Vagina (tissue), 2 donors: ENCODE measurements at regions not wholly inside any gene's neighbourhood (a gene's known extent, or its start where the extent isn't known, plus 50 kb on each side); places are given as distances from the start of the nearest gene placed in this dataset.

Experiments used
- DNase-seq, 2 donors: peaks; one replicate each; pipeline ENCODE4 v3.0.0-alpha.2; 2017; ENCODE audit errors: extremely low spot score in 2 of 2
- H3K27ac ChIP-seq: fragments of 200-600 bp; sonication (generic); one replicate; pipeline ENCODE4 v1.5.1; 2019
- H3K27me3 ChIP-seq: fragments of 200-600 bp; sonication (generic); one replicate; pipeline ENCODE4 v1.5.1; 2019
- H3K36me3 ChIP-seq, 2 donors: fragments of 200-600 bp; sonication (generic); one replicate each; pipeline ENCODE4 v1.5.1; 2017 to 2019
- H3K4me1 ChIP-seq: fragments of 200-600 bp; sonication (generic); one replicate; pipeline ENCODE4 v1.5.1; 2019
- H3K4me3 ChIP-seq, 2 donors: fragments of 200-600 bp; sonication (generic); 1 replicate in 1 of 2; 2 replicates in 1 of 2; pipeline ENCODE4 v1.5.1; 2016 to 2019
- H3K9me3 ChIP-seq: fragments of 200-600 bp; sonication (generic); one replicate; pipeline ENCODE4 v1.5.1; 2019
- CTCF ChIP-seq, 3 experiments: fragments of 450-650 bp in 2 of 3; fragments of 200-600 bp in 1 of 3; sonication (generic) in 1 of 3; IDR thresholded peaks; one replicate each; pipeline ENCODE4 v1.5.1; 2017 to 2019; ENCODE audit warnings: antibody characterized with exemption in 3 of 3, mild to moderate bottlenecking in 2 of 3, moderate library complexity in 2 of 3
- POLR2A ChIP-seq, 2 donors: fragments of 450-650 bp; IDR thresholded peaks; one replicate each; pipeline ENCODE4 v1.6.1; 2017; ENCODE audit warnings: antibody characterized with exemption in 2 of 2, mild to moderate bottlenecking in 2 of 2, moderate library complexity in 2 of 2
- POLR2AphosphoS5 ChIP-seq, 2 donors: sonication (generic); formaldehyde crosslinking; IDR thresholded peaks; one replicate each; pipeline ENCODE4 v1.9.0; 2017; ENCODE audit warnings: antibody characterized with exemption in 2 of 2, mild to moderate bottlenecking in 2 of 2, low read depth in 1 of 2; ENCODE audit not compliant: insufficient read depth in 1 of 2
- intact Hi-C: fragments of 100-400 bp; cut with DNase I; formaldehyde crosslinking; loops from one replicate; pipeline ENCODE4 v1.15.1; 2023

GRCh38 chr6:141594874-141595273 lies 537.9 kb upstream of the GJE1 start:
- no peak for TF ChIP-seq CTCF (IDR thresholded peaks at IDR 0.05)
- TF ChIP-seq POLR2A (IDR thresholded peaks at IDR 0.05) = no peak
- no peak for TF ChIP-seq POLR2AphosphoS5 (IDR thresholded peaks at IDR 0.05; ENCODE audit: insufficient read depth in 1 of 2, low read depth in 1 of 2)
- intact Hi-C loops = no loop called here
- Histone ChIP-seq H3K27me3 (no peaks in the 10 kb centered on the region), H3K4me1 (no peaks in the 10 kb centered on the region), H3K27ac (no peak overlapping the region), H3K36me3 (no peaks in the 10 kb centered on the region), H3K9me3 (no peaks in the 10 kb centered on the region), H3K4me3 (no peak overlapping the region)
- DNase-seq = no peak

GRCh38 chr6:141593311-141593710 lies 539.4 kb upstream of the GJE1 start:
- Histone ChIP-seq H3K27me3 (no peaks in the 10 kb centered on the region), H3K27ac (no peak overlapping the region), H3K4me1 (no peaks in the 10 kb centered on the region), H3K9me3 (no peaks in the 10 kb centered on the region), H3K36me3 (no peaks in the 10 kb centered on the region), H3K4me3 (no peak overlapping the region)
- intact Hi-C loops = no loop called here
- TF ChIP-seq CTCF (IDR thresholded peaks at IDR 0.05) (no peak), POLR2A (IDR thresholded peaks at IDR 0.05) (no peak), POLR2AphosphoS5 (IDR thresholded peaks at IDR 0.05; ENCODE audit: insufficient read depth in 1 of 2, low read depth in 1 of 2) (no peak)
- no peak for DNase-seq

GRCh38 chr6:141587482-141588266 lies 545.1 kb upstream of the GJE1 start:
- Histone ChIP-seq H3K27me3 (no peaks in the 10 kb centered on the region), H3K9me3 (no peaks in the 10 kb centered on the region), H3K4me3 (no peak overlapping the region), H3K4me1 (no peaks in the 10 kb centered on the region), H3K27ac (no peak overlapping the region), H3K36me3 (no peaks in the 10 kb centered on the region)
- intact Hi-C loops = no loop called here
- no peak for DNase-seq
- no peak for TF ChIP-seq POLR2AphosphoS5 (IDR thresholded peaks at IDR 0.05; ENCODE audit: insufficient read depth in 1 of 2, low read depth in 1 of 2)
- no peak for TF ChIP-seq POLR2A (IDR thresholded peaks at IDR 0.05)

GRCh38 chr6:141580988-141581552 lies 551.7 kb upstream of the GJE1 start:
- Histone ChIP-seq H3K36me3 (no peaks in the 10 kb centered on the region), H3K4me3 (no peak overlapping the region), H3K27me3 (no peaks in the 10 kb centered on the region), H3K4me1 (no peaks in the 10 kb centered on the region), H3K27ac (no peak overlapping the region), H3K9me3 (no peaks in the 10 kb centered on the region)
- intact Hi-C loops = no loop called here
- DNase-seq = no peak
- no peak for TF ChIP-seq POLR2AphosphoS5 (IDR thresholded peaks at IDR 0.05; ENCODE audit: insufficient read depth in 1 of 2, low read depth in 1 of 2)
- no peak for TF ChIP-seq POLR2A (IDR thresholded peaks at IDR 0.05)
- TF ChIP-seq CTCF (IDR thresholded peaks at IDR 0.05) = no peak

- H3K27me3 ChIP-seq = no peaks in the 10 kb centered on the region
- no peaks in the 10 kb centered on the region for H3K4me1 ChIP-seq
- TF ChIP-seq POLR2AphosphoS5 (IDR thresholded peaks at IDR 0.05; ENCODE audit: insufficient read depth in 1 of 2, low read depth in 1 of 2) (no peak), CTCF (IDR thresholded peaks at IDR 0.05) (no peak), POLR2A (IDR thresholded peaks at IDR 0.05) (no peak)
- no peak overlapping the region for H3K4me3 ChIP-seq
- no peaks in the 10 kb centered on the region for H3K9me3 ChIP-seq
- no peak for DNase-seq
- intact Hi-C loops = no loop called here
- no peaks in the 10 kb centered on the region for H3K36me3 ChIP-seq
- no peak overlapping the region for H3K27ac ChIP-seq
Observed at GRCh38 chr6:141580131-141580530, 552.6 kb upstream of the GJE1 start.
